ENCODE measurements at regions not wholly inside any gene's neighbourhood (a gene's known extent, or its start where the extent isn't known, plus 50 kb on each side); places are given as distances from the start of the nearest gene placed in this dataset.

DNA sequence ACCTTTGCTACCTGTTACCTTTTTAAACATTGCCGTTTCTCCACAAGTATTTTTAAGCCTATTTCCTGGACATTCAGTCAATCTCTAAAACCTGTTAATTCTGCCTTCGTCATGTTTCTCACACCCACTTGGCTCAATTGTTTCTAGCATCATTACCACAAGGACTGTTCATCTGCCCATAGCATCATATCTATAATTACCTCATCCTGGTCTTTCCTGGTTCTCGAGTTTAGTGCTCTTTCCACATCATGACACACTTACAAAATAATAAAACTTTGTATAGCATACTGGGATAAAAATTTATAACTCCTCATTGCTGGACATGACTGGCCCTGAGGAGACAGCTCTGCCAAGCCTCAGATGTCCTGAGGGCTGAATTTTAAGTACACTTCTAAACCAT, 104.8 kb downstream of the CYB561 start:
- DNase-seq, result no peak

DNA sequence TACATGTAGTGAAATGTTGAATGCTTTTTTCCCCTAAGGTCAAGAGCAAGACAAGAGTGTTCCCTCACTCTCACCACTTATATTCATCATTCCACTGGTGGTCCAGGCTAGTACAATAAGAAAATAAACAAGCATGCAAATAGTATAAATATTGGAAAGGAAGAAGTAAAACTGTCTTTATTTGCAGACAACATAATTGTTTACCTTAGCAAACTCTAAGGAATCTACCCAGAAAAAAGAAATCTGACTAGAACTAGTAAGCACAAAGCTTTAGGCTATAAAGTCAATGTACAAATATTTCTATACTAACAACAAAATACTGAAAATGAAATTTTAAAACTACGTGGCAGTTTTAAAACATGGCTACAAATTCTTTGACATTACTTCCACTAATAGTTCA, 101.7 kb downstream of the CYB561 start:
- DNase-seq, result no peak

DNA sequence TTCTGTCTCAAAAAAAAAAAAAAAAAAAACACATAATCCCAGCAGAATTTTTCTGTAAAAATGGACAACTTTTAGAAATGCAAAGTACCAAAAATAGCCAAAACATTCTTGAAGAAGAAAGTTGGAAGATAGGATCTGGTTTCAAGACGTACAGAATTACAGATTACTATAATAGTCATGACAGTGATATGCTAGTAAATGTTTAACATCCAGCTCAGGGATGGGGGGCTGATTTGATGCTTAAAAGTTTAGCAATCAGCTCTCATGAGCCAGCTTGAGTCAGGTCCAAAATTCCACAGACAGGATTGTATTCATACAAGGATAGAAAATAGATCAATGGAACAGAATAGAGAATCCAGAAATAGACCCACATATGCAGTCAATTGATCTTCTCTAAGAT, 100.5 kb downstream of the CYB561 start:
- DNase-seq, result no peak

DNA sequence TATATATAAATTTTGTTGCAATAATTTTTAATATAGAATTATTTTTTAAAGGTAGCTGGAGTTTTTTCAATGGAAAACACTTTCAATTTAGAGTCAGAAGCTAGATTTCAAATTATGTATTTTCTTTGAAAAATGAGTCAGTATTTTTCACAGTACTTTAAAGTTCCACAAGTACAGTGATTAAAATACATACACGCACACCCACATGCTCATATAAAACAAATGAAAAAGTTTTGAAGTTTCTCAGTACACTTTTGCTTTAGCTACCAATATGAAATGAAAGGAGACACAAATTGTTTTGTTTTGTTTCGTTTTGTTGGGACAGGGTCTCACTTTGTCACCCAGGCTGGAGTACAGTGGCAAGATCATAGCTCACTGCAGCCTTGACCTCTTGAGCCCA, 98.6 kb downstream of the CYB561 start:
- no peak for DNase-seq

DNA sequence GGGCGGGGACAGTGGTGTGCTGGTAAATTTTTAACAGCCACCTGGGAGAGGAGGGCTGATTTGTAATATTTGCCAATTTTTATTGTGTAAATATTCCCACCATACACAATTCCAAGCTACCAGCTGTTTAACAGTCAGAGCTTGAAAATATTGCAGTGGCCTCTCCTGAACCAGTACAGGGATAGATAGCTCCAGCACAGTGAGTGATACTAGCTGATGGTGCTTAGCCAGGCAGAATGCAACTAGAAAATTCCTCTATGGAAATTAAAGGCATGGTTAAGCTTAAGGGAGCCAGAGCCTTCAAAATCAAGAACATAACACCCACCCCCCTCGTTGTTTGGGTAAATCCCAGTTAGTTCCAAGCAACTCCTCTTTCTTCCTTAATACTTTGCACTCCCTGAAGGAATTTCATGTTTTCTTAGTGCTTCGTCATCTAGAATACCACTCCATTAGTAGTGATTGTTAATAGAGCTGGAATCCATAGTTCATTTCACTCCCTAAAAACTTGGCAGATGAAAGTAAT, 96.6 kb downstream of the CYB561 start:
- DNase-seq, result no peak

DNA sequence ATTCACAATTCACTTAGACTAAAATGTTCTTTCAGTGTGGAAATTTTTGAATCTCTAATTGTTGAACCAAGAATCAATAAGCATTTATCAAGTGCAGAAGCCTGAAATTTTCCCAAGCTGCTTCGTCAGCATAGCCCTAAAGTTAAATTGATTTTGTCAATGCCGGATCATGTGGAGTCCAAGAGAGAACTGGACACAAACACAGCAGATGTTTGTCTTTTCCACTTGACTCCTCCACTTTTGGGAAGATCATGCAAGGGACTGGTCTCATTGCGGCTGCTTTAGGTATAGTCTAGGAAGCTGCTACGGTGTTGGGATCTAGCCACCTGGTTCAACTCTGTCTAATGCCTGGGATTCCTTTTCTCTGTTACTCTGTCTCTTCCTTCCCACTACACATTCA, 95.7 kb downstream of the CYB561 start:
- DNase-seq, result no peak

DNA sequence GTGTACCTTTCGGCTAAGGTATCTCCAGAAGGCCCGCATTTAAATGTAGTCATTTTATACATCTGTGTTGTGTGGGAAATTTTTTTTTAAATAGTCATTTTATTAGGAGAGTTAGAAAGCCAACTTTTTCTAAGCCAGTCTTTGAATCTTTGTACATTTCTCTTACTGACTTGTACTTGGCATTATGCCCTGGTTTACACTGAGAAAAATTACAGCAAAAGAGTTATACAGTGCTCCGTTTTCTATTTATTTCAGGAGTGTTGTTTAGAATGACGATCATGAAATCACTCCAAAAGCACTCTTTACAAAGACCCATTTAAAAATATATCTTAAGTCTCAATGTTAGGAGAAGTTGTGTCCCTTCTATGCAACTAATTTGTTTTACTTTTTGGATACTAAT, 91.8 kb downstream of the CYB561 start:
- no peak for DNase-seq

DNA sequence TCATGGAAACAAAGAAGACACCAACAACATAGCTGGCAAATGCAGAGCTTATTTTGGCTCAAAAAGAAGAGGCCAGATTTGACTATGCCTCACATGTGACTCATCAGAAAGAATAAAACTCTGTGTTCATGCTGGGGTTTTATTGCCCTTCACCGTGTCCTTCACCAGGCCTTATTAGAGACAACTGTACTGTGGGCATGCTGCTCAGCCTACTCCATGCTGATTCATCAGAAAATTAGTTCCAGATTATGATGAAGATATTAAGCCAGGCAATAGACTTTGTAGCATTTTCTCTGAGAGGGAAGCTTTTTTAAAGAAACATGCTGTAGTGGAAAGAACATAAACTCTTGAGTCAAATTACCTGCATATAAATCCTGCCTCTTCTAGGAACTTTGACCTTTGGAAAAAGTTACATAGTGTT, 89.8 kb downstream of the CYB561 start:
- no peak for DNase-seq

DNA sequence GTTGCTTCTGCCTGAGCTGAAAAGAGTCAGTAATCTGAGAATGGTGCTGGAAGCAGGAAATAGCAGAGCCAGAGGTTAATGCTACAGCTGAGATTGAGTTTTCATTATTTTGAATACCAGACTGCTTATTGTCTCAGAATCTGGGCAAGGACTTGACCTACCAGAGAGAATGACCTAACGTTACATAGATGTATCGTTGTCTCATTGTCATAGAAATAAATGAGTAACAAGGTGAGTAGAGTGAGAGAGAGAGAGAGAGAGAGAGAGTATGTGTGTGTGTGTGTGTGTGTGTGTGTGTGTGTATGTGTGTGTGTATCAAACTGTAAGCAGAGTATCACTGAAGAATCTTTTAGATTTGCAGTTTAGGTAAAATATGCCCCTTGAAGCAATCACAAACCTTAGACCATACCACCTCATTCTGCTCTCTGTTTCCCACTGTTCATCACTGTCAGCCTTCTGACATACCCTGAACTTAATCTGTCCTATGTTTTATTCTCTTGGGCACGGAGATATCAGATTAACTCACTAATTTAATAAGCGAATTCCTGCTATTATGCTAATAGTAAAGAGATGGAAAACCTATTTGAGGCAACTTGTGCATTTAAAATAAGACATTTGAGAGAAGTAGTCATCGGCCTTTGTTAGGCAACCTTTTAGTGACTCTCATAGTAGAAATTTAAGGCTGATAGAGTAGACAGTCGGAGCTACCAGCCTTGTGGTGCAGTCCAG, 87.8 kb downstream of the CYB561 start:
- DNase-seq, result no peak

DNA sequence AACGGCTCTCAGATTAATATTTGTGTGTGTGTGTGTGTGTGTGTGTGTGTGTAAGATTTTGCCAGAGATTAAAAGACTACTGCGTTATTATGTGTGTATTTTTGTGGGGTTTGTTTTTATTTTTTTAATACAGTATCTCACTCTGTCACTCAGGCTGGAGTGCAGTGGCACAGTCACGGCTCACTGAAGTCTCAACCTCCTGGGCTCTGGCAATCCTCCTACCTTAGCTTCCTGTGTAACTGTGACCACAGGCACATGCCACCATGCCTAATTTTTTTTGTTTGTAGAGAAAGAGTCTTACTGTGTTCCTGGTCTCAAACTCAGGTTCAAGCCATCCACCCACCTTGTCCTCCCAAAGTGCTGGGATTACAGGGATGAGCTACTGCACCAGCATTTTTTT, 87.2 kb downstream of the CYB561 start:
- no peak for DNase-seq

DNA sequence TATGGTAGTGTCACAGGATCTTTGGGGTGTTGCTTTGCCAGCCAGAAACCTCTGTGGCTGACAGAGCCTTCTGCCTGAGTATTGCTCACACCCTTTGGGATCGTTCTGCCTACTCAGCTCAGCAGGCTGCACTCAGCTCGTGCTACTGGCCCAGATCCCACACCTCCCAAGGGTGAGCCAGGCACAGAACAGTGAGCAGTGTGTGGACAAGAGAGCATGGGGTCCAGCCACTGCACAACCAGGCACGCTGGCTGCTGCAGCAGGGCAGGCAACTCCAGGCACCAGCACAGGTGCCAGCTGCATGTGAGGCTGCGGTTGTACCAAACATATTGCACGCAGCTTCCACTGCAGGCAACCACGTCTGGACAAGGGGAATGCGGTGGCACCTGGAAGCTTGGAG, 84.9 kb downstream of the CYB561 start:
- DNase-seq, result no peak

DNA sequence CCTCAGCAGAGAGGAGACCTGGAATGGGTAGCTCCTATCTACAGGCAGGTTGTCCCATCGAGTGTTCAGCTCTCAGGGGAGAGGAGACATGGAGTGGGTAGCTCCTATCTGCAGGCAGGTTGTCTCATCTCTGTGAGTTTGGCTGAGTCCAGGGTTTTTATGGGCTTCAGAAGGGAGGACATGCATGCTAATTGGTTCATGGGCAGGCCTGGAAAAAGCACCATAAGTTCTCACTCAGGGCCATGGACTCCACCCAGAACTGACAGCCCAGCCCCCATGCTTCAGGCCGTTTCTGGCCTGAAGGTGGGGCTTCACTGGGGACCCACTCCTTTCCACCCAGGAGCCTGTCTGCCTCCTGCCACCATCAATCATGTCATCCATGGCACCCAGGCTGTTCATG, 84.0 kb downstream of the CYB561 start:
- DNase-seq, result no peak

DNA sequence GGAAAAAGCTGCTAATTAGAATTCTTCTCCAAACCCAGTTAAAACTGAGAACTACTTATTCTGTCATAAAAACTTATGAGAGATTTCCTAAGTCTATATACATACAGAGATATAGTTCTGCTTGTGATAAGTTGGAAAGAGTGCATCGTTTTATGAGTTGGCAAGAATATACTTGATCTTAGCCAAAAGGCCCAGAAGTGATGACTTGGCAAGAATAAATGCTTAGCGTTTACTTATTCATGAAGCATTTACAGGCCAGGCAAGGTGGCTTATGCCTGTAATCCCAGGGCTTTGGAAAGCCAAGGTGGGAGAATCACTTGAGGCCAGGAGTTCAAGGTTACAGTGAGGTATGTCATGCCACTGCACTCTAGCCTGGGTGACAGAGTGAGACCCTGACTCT, 81.7 kb downstream of the CYB561 start:
- DNase-seq, result no peak

DNA sequence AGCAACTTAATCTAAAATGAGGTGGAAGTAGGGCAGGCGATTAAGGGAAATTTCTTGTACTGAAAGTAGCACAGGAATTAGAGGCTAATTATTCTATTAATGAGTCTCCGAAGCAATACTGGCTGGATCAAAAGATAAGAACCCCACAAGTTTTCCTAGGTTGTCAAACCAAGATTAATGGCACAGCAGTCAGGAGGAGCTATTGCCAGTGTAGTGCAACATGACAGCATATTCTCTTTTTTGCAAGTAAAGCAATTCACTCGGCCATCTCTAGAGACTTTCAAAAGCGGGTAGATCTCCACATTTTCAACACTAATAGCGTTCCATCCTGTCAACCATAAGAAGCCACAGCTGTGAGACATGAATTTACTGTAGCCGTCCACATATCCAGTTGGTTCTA, 81.2 kb downstream of the CYB561 start:
- no peak for DNase-seq

DNA sequence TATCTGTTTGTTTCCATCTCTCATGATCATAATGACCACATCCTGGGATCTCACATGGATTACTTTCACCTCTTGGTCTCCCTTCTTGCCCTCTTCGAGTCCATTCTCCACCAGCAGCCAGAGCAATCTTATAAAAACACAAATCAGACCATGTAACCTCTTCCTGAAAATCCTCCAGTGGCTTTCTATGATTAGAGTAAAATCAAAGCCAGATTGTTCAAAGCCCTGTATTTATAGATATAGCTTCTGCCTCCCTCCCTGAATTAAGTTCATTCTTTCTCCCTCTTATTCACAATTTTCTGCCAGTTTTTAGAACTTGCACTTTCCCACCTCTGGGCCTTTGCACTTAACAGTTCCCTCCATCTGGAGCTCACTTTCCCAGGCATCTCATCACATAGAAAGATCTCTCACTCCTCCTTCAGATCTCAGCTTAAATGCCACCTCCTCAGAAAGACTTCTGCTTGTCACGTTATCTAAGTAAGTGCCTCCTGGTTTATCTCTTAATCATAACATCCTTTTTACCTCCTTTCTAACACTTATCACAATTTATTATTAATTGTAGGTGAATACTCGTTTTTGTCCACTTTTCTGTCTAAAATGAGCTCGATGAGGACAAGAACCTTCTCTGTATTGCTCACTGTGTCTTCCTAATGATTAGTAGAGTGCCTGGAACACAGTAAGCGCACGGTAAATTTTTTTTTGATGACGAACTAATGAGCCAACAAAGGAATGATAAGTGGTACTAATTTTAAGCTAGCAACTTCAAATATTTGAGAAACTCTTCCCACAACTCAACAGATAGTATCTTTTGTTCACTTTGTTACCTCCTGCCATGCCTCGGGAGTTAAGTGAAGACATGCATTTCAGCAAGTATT, 80.5 kb downstream of the CYB561 start:
- DNase-seq, result no peak

DNA sequence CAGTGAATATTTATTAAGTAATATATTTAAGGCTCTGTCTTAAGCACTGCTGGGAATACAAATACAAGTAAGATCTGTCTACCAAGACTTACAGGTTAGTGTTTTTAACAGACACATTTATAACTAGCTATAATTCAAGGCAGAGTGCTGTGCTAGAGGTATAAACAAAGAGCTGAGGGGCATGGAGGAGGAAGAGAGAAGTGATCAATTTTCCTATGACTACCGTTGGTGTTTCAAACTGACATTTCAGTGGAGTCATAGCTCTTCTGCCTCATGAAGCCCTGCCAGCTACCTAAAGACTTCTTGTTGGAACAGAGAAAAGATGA, 79.9 kb downstream of the CYB561 start:
- no peak for DNase-seq

DNA sequence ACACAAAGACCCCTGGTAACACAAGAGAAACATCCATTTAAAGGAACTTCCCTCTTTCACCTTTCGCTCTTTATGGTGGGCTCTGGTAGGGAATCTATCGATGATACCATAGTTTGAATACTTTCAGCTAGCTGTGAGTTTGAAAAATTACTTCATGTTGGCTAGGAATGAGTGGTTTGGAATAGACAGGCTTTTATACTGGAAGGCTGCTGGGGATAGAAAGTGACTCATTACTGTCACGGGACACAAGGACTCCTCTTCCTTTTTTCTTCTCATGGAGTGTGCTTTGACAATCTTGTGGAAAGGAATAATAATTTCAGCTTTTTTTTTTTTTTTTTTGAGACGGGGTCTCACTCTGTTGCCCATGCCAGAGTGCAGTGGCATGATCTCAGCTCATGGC, 76.9 kb downstream of the CYB561 start:
- no peak for DNase-seq

DNA sequence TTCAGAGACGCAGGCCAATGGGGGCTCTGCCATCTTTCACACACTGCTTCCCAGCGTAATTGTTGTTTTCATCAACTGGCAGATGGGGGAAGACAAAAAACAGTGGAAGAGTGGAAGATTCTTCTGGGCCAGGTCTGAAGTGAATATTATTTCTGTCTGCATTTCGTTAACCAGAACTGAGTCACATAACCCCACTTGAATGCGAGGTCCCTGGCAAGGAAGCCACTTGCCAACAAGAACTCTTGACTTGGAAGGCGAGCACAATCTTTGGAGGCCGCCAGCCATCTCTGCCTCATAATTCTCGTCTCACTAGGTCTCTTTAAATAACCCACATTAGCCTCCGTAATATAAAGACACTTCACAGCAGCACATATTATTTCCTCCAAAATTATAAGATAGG, 75.4 kb downstream of the CYB561 start:
- no peak for DNase-seq

DNA sequence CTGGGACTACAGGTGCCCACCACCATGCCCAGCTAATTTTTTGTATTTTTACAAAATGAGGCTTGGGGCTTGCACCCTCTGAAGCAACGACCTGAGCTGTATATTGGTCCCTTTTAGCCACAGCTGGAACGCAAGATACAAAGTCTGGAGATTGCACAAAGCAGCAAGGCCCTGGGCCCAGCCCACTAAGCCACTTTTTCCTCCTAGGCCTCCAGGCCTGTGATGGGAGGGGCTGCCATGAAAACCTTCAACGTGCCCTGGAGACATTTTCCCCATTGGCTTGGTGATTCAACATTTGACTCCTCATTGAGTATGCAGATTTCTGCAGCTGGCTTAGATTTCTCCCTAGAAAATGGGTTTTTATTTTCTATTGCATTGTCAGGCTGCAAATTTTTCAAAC, 69.2 kb downstream of the CYB561 start:
- DNase-seq, result no peak

DNA sequence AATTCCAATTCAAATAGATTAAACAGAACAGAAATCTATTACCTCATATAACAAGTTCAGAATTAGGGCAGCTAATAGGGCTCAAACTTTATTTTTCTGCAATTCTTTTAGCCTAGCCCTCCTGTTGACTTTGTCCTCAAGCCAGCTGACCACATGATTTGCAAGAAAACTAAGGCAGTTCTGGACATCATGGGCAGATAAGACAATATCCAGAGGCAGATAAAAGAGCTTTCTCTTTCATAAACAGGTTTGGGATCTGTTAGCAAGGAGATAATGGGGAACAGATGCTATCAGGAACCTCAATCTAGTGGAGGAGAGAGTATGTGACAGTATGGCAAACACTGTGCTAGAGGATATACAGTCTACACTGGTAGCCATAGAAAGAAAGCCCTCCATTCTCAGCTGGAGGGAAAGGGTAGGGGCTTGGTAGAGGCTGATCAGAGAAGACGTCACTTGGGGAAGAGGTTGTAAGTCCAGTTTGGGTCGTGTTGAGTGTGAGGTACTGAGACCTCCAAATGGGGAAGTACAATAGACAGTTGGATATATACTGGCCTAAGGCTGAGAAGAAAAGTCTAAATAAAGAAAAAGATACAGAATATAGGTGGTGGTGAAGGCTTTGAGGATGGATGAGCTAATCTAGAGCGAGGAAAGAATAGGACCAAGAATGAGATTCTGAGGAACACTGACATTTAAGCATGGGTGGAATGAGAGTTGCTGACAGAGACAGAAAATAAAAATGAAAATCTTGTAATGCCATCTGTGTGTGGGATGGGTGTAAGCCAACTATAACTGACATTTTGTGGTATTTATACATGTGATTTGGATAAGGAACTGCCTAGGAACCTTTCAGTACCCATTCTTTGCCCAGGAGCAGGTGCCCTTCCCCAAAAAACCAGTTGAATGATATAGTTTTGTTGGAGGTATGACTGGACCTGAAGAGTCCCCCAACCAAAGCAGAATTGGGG, 67.4 kb downstream of the CYB561 start:
- DNase-seq, result no peak

DNA sequence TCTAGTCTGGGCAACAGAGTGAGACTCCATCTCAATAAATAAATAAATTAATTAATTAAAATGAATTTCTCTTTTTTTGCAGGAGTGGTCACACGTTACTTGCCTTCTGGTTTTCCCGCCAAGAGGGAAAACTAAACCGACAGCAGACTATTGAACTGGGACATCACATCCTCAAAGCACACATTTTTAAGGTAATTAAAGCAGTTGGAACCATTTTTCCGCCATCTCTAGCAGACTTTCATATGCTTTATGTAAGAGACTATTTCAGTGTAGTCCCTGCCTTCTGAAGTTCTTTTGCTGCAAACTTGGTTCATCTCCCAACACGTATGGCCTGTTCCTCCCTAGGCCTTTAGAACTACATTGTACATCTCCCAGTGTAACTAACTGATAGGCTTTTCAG, 66.5 kb downstream of the CYB561 start:
- no peak for DNase-seq

DNA sequence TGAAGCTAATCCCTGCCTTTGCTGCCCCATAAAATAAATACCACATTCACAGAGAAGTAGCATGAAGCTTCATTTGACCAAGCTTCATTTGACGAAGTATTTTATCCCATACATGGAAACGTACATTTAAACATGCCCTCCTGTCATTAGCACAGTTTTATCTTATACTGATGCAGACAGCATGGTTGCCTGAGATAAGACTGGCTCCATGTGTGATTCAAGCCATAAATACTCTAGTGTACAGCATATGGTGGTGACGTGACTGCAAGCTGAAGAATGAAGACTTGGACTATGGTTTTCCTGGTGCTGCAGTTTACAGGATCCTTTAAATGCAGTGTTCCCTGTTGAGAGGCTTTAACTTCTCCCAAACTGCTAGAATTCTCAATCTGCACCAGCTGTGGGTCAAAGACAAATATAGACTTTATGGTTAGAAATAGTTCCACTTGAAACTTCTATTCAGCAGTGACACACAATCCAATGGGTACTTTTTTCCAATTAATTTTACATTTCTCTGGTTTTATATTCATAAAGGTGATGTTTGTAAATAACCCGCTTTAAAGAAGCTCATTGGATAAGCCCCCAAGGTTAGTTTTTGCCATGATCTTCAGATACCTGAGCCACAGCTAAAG, 64.9 kb downstream of the CYB561 start:
- no peak for DNase-seq
